ENCODE measurements at regions not wholly inside any gene's neighbourhood (a gene's known extent, or its start where the extent isn't known, plus 50 kb on each side); places are given as distances from the start of the nearest gene placed in this dataset.

GRCh38 chr5:120072068-120072761, 391.9 kb upstream of the PRR16 start:
- TF ChIP-seq CTCF (IDR thresholded peaks at IDR 0.05; ENCODE audit: unreplicated experiment): no peak
- Mint-ChIP-seq H3K4me1 (ENCODE audit: unreplicated experiment) (no peaks in the 10 kb centered on the region), H3K9me3 (ENCODE audit: unreplicated experiment) (no peaks in the 10 kb centered on the region), H3K27me3 (ENCODE audit: unreplicated experiment) (no peaks in the 10 kb centered on the region), H3K36me3 (ENCODE audit: low read depth, unreplicated experiment) (no peaks in the 10 kb centered on the region), H3K27ac (ENCODE audit: unreplicated experiment) (no peak overlapping the region), H3K4me3 (ENCODE audit: unreplicated experiment) (no peak overlapping the region)
- DNase-seq (ENCODE audit: low spot score): no peak

GRCh38 chr5:120073722-120074121, 390.4 kb upstream of the PRR16 start:
- Mint-ChIP-seq H3K27ac (ENCODE audit: unreplicated experiment) (no peak overlapping the region), H3K27me3 (ENCODE audit: unreplicated experiment) (no peaks in the 10 kb centered on the region), H3K9me3 (ENCODE audit: unreplicated experiment) (no peaks in the 10 kb centered on the region), H3K4me1 (ENCODE audit: unreplicated experiment) (no peaks in the 10 kb centered on the region), H3K4me3 (ENCODE audit: unreplicated experiment) (no peak overlapping the region), H3K36me3 (ENCODE audit: low read depth, unreplicated experiment) (no peaks in the 10 kb centered on the region)
- DNase-seq (ENCODE audit: low spot score): no peak
- TF ChIP-seq CTCF (IDR thresholded peaks at IDR 0.05; ENCODE audit: unreplicated experiment): no peak

- no peak for DNase-seq (ENCODE audit: low spot score)
- H3K27ac Mint-ChIP-seq (ENCODE audit: unreplicated experiment): no peak overlapping the region
- no peaks in the 10 kb centered on the region for H3K36me3 Mint-ChIP-seq (ENCODE audit: low read depth, unreplicated experiment)
- no peaks in the 10 kb centered on the region for H3K4me1 Mint-ChIP-seq (ENCODE audit: unreplicated experiment)
- no peaks in the 10 kb centered on the region for H3K9me3 Mint-ChIP-seq (ENCODE audit: unreplicated experiment)
- TF ChIP-seq CTCF (IDR thresholded peaks at IDR 0.05; ENCODE audit: unreplicated experiment): no peak
- H3K27me3 Mint-ChIP-seq (ENCODE audit: unreplicated experiment): no peaks in the 10 kb centered on the region
- H3K4me3 Mint-ChIP-seq (ENCODE audit: unreplicated experiment): no peak overlapping the region
Observed at GRCh38 chr5:120080781-120081180, 383.3 kb upstream of the PRR16 start.

GRCh38 chr5:120082316-120083068, 381.6 kb upstream of the PRR16 start:
- Mint-ChIP-seq H3K27me3 (ENCODE audit: unreplicated experiment) (no peaks in the 10 kb centered on the region), H3K4me3 (ENCODE audit: unreplicated experiment) (no peak overlapping the region), H3K36me3 (ENCODE audit: low read depth, unreplicated experiment) (no peaks in the 10 kb centered on the region), H3K4me1 (ENCODE audit: unreplicated experiment) (no peaks in the 10 kb centered on the region), H3K9me3 (ENCODE audit: unreplicated experiment) (no peaks in the 10 kb centered on the region), H3K27ac (ENCODE audit: unreplicated experiment) (no peak overlapping the region)
- no peak for TF ChIP-seq CTCF (IDR thresholded peaks at IDR 0.05; ENCODE audit: unreplicated experiment)
- DNase-seq (ENCODE audit: low spot score): no peak
